IPS-18a (cell line): ENCODE measurements at regions not wholly inside any gene's neighbourhood (a gene's known extent, or its start where the extent isn't known, plus 50 kb on each side); places are given as distances from the start of the nearest gene placed in this dataset.
"Not testable (repeated sequence)": the region's sequence is repeated elsewhere in the genome, so short reads cannot be mapped to it uniquely, and the experiment has no call there.

Experiments
- H3K27ac ChIP-seq: one replicate; pipeline ENCODE4 v1.5.1; 2013; ENCODE audit warnings: low read length
- H3K27me3 ChIP-seq: one replicate; pipeline ENCODE4 v1.6.1; 2013; ENCODE audit warnings: mild to moderate bottlenecking, low read length; ENCODE audit not compliant: control insufficient read depth, insufficient read depth
- H3K36me3 ChIP-seq: one replicate; pipeline ENCODE4 v1.6.1; 2013; ENCODE audit warnings: low read depth, low read length; ENCODE audit not compliant: control insufficient read depth
- H3K4me1 ChIP-seq: one replicate; pipeline ENCODE4 v1.6.1; 2013; ENCODE audit warnings: low read depth, low read length; ENCODE audit not compliant: control insufficient read depth
- H3K4me3 ChIP-seq: one replicate; pipeline ENCODE4 v1.5.1; 2013; ENCODE audit warnings: low read length
- H3K9ac ChIP-seq: one replicate; pipeline ENCODE4 v1.6.1; 2013; ENCODE audit warnings: mild to moderate bottlenecking, low read length, moderate library complexity
- H3K9me3 ChIP-seq: one replicate; pipeline ENCODE4 v1.6.1; 2013; ENCODE audit warnings: low read depth, low read length; ENCODE audit not compliant: control insufficient read depth

GRCh38 chr2:13770279-13770678, 862.2 kb upstream of the LRATD1 start:
- no peak overlapping the region for H3K27ac ChIP-seq

DNA sequence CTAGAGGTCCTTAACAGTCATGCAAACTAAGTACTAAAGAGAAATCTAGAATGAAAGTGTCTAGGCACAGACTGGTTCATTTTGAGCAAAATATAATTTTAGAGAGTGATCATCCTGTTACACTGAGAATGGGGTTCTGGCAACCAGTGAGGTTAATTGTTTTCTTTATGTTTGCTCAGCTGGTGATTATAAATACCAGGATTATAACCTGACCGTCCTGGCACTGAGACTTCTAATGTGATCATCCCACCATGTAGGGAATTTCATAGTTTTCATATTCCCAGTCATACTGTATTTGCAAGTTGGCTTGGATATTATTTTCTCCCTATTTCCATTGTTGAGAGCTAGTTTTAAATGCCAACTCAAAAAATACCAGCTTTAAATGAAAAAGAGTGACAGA, 852.5 kb upstream of the LRATD1 start:
- no peaks in the 10 kb centered on the region for H3K27me3 ChIP-seq
- no peaks in the 10 kb centered on the region for H3K4me1 ChIP-seq
- no peak overlapping the region for H3K27ac ChIP-seq
- H3K9me3 ChIP-seq, result no peaks in the 10 kb centered on the region
- no peak overlapping the region for H3K9ac ChIP-seq
- H3K4me3 ChIP-seq, result no peak overlapping the region
- H3K36me3 ChIP-seq, result no peaks in the 10 kb centered on the region

More at GRCh38 chr2:13770279-13770678, 862.2 kb upstream of the LRATD1 start:
- H3K4me3 ChIP-seq, result no peak overlapping the region
- no peaks in the 10 kb centered on the region for H3K27me3 ChIP-seq
- H3K4me1 ChIP-seq, result no peaks in the 10 kb centered on the region
- H3K9me3 ChIP-seq, result no peaks in the 10 kb centered on the region
- H3K36me3 ChIP-seq, result no peaks in the 10 kb centered on the region
- no peak overlapping the region for H3K9ac ChIP-seq

DNA sequence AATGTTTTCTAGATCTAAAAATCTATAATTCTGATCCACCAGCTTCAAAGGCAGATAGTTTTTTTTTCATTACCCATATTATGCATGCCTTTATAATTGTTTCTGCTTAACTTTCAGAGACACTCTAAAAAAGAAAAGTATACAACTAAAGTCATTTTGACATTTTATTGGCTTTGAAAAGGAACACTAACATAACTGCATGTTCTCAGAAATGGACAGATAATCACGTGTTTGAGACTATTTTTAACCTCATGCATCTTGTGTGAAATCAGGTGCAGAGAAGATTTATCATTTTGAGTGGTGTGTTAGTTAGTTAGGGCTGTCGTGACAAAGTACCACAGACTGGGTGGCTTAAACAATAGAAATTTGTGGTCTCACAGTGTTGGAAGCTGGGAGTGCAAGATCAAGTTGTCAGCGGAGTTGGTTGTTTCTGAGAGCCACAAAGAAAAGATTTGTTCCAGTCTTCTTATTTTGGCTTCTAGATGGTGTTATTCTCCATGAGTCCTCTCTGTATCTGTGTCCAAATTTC, 841.4 kb upstream of the LRATD1 start:
- H3K4me3 ChIP-seq, result no peak overlapping the region
- H3K27me3 ChIP-seq, result no peaks in the 10 kb centered on the region
- no peak overlapping the region for H3K9ac ChIP-seq
- no peaks in the 10 kb centered on the region for H3K9me3 ChIP-seq
- no peaks in the 10 kb centered on the region for H3K4me1 ChIP-seq
- H3K27ac ChIP-seq, result no peak overlapping the region
- H3K36me3 ChIP-seq, result no peaks in the 10 kb centered on the region

- Histone ChIP-seq H3K9me3 (no peaks in the 10 kb centered on the region), H3K27me3 (no peaks in the 10 kb centered on the region), H3K4me1 (no peaks in the 10 kb centered on the region), H3K4me3 (no peak overlapping the region), H3K9ac (no peak overlapping the region), H3K27ac (no peak overlapping the region), H3K36me3 (no peaks in the 10 kb centered on the region)
Measured at GRCh38 chr2:13806539-13806938, 826.0 kb upstream of the LRATD1 start.

GRCh38 chr2:13813236-13813635, 819.3 kb upstream of the LRATD1 start:
- Histone ChIP-seq H3K9me3 (no peaks in the 10 kb centered on the region), H3K36me3 (no peaks in the 10 kb centered on the region)

GRCh38 chr2:13818002-13818401, 814.5 kb upstream of the LRATD1 start:
- H3K36me3 ChIP-seq, result no peaks in the 10 kb centered on the region
- H3K27me3 ChIP-seq, result peaks cover 49% of the 10 kb centered on the region
- H3K4me1 ChIP-seq, result peaks cover 5% of the 10 kb centered on the region
- no peak overlapping the region for H3K9ac ChIP-seq
- no peak overlapping the region for H3K4me3 ChIP-seq
- no peak overlapping the region for H3K27ac ChIP-seq
- H3K9me3 ChIP-seq, result no peaks in the 10 kb centered on the region

More at GRCh38 chr2:13813236-13813635, 819.3 kb upstream of the LRATD1 start:
- Histone ChIP-seq H3K27ac (no peak overlapping the region), H3K27me3 (peaks cover 13% of the 10 kb centered on the region), H3K4me1 (no peaks in the 10 kb centered on the region), H3K4me3 (no peak overlapping the region), H3K9ac (no peak overlapping the region)

- H3K27me3 ChIP-seq, result peaks cover 68% of the 10 kb centered on the region
- H3K4me3 ChIP-seq, result no peak overlapping the region
- no peaks in the 10 kb centered on the region for H3K36me3 ChIP-seq
- H3K9me3 ChIP-seq, result no peaks in the 10 kb centered on the region
- no peak overlapping the region for H3K27ac ChIP-seq
- H3K4me1 ChIP-seq, result peaks cover 8% of the 10 kb centered on the region
- H3K9ac ChIP-seq, result no peak overlapping the region
Measured at GRCh38 chr2:13819896-13820295, 812.6 kb upstream of the LRATD1 start.

GRCh38 chr2:13821255-13821880, 811.1 kb upstream of the LRATD1 start:
- peaks cover 83% of the 10 kb centered on the region for H3K27me3 ChIP-seq
- no peaks in the 10 kb centered on the region for H3K36me3 ChIP-seq

GRCh38 chr2:13822365-13822764, 810.2 kb upstream of the LRATD1 start:
- no peaks in the 10 kb centered on the region for H3K36me3 ChIP-seq
- peaks cover 84% of the 10 kb centered on the region for H3K27me3 ChIP-seq
- H3K9me3 ChIP-seq, result no peaks in the 10 kb centered on the region
- H3K9ac ChIP-seq, result no peak overlapping the region
- H3K4me3 ChIP-seq, result no peak overlapping the region
- peaks cover 8% of the 10 kb centered on the region for H3K4me1 ChIP-seq
- H3K27ac ChIP-seq, result no peak overlapping the region

More at GRCh38 chr2:13821255-13821880, 811.1 kb upstream of the LRATD1 start:
- H3K9me3 ChIP-seq, result no peaks in the 10 kb centered on the region
- H3K9ac ChIP-seq, result no peak overlapping the region
- H3K4me3 ChIP-seq, result no peak overlapping the region
- peaks cover 8% of the 10 kb centered on the region for H3K4me1 ChIP-seq
- H3K27ac ChIP-seq, result no peak overlapping the region

DNA sequence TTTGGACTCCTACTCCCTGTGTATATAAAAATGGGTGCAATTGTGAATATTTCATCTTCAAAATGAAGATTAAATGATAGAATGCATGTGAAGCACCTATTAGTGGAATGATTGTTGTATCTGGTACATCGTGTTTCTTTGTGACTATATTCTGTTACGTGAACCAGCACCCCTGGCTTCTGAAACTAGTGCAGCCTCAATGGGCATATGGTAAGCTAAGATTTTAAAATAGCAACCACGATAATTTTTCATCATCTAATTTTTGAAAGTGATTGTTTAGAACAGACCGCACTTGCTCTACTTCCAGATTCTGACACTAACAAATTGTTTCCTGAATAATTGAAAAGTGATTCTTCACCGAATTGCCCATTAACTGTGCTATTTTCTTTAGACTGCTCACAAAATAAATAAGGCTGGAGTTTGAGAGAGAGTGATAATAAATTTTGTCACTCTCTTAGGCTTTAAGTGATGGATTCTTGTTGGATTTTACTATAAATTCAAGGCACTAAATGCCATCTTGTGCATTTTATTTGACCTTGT, 806.1 kb upstream of the LRATD1 start:
- Histone ChIP-seq H3K4me3 (no peak overlapping the region), H3K9me3 (no peaks in the 10 kb centered on the region), H3K27ac (no peak overlapping the region), H3K27me3 (peaks cover 55% of the 10 kb centered on the region), H3K9ac (no peak overlapping the region), H3K4me1 (peaks cover 8% of the 10 kb centered on the region), H3K36me3 (no peaks in the 10 kb centered on the region)

GRCh38 chr2:13858626-13859025, 773.9 kb upstream of the LRATD1 start:
- Histone ChIP-seq H3K4me1 (no peaks in the 10 kb centered on the region), H3K9me3 (no peaks in the 10 kb centered on the region), H3K36me3 (no peaks in the 10 kb centered on the region), H3K4me3 (no peak overlapping the region), H3K27ac (no peak overlapping the region), H3K27me3 (no peaks in the 10 kb centered on the region), H3K9ac (no peak overlapping the region)

- not testable (repeated sequence) for H3K9me3 ChIP-seq, H3K27me3 ChIP-seq, H3K4me1 ChIP-seq, H3K4me3 ChIP-seq, H3K27ac ChIP-seq, H3K36me3 ChIP-seq, H3K9ac ChIP-seq
Measured at GRCh38 chr2:13868275-13868674, 764.2 kb upstream of the LRATD1 start.
